ENCODE measurements at regions not wholly inside any gene's neighbourhood (a gene's known extent, or its start where the extent isn't known, plus 50 kb on each side); places are given as distances from the start of the nearest gene placed in this dataset.

GRCh38 chr3:64911138-64911537, 223.3 kb upstream of the ADAMTS9 start:
- no peak overlapping the region for H3K4me3 ChIP-seq (ENCODE audit: low read depth, low read length)
- no peak for DNase-seq
- no peaks in the 10 kb centered on the region for H3K9me3 ChIP-seq (ENCODE audit: severe bottlenecking)
- H3K27me3 ChIP-seq (ENCODE audit: insufficient read depth, low read depth, severe bottlenecking): no peaks in the 10 kb centered on the region
- no peaks in the 10 kb centered on the region for H3K36me3 ChIP-seq
- TF ChIP-seq, protein P1, sequence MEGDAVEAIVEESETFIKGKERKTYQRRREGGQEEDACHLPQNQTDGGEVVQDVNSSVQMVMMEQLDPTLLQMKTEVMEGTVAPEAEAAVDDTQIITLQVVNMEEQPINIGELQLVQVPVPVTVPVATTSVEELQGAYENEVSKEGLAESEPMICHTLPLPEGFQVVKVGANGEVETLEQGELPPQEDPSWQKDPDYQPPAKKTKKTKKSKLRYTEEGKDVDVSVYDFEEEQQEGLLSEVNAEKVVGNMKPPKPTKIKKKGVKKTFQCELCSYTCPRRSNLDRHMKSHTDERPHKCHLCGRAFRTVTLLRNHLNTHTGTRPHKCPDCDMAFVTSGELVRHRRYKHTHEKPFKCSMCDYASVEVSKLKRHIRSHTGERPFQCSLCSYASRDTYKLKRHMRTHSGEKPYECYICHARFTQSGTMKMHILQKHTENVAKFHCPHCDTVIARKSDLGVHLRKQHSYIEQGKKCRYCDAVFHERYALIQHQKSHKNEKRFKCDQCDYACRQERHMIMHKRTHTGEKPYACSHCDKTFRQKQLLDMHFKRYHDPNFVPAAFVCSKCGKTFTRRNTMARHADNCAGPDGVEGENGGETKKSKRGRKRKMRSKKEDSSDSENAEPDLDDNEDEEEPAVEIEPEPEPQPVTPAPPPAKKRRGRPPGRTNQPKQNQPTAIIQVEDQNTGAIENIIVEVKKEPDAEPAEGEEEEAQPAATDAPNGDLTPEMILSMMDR (IDR thresholded peaks at IDR 0.05; ENCODE audit: low read depth, low read length): no peak
- H3K27ac ChIP-seq: no peak overlapping the region

DNA sequence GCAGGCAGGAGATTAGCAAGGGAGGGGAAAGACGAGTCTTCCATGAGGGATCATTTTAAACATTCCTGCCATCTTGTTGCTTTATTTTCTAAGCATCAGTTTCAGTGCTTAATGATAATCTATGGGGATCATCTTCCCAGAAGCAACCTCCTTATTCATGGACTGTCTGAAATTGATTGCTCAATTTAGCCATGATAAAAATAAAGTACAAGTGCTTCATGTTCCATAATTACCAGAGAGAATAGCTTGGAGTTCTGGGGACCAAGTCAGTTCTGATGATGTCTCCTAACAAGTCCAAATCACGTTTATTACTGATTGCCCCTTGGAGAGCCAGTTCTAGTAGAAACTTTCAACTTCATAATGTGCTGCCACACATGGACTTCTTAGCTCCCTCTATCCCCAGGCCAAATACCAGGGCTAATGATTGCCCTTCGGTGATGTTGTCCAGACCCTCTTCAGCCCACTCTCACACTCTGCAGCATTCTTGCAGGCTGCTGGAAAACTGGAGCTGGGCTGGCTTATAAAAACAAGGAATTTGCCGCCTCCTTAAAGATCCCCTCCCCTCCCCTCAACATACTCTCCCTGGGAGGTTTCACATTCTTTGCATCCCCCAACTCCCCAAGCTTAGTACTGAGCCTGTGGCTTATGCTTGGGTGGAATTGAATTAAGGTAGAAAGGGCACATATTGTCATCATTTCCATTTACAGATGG, 222.1 kb upstream of the ADAMTS9 start:
- TF ChIP-seq, protein P1 (IDR thresholded peaks at IDR 0.05; ENCODE audit: low read depth, low read length): no peak
- Histone ChIP-seq H3K9me3 (ENCODE audit: severe bottlenecking) (no peaks in the 10 kb centered on the region), H3K36me3 (no peaks in the 10 kb centered on the region), H3K4me3 (ENCODE audit: low read depth, low read length) (no peak overlapping the region), H3K27ac (no peak overlapping the region), H3K27me3 (ENCODE audit: insufficient read depth, low read depth, severe bottlenecking) (no peaks in the 10 kb centered on the region)
- no peak for DNase-seq

- H3K27ac ChIP-seq: no peak overlapping the region
- TF ChIP-seq, protein P1 (IDR thresholded peaks at IDR 0.05; ENCODE audit: low read depth, low read length): no peak
- no peak overlapping the region for H3K4me3 ChIP-seq (ENCODE audit: low read depth, low read length)
- no peaks in the 10 kb centered on the region for H3K27me3 ChIP-seq (ENCODE audit: insufficient read depth, low read depth, severe bottlenecking)
- DNase-seq: no peak
- no peaks in the 10 kb centered on the region for H3K9me3 ChIP-seq (ENCODE audit: severe bottlenecking)
- H3K36me3 ChIP-seq: no peaks in the 10 kb centered on the region
Observed at GRCh38 chr3:64909011-64909410, 221.2 kb upstream of the ADAMTS9 start.

DNA sequence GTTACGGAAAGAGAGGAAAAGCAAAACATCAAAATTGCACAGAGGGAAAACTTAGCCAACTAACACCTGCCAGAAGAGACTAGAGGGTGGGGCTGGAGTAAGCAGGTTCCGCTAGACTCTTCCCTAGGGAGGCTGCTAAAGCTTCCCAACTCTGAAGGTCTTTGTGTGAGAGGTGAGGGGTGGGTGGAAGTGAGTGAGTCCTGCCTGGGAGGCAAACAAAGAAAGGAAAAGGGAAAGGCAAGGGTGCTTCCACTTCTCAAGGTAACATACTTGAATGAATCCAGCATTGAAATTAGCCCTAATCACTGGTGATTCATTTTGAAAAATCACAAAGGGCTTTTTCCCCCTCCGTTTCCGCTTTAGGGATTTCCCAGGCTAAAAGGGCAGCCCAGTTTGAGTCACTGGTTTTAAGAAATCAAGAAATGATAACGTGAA, 220.5 kb upstream of the ADAMTS9 start:
- TF ChIP-seq, protein P1 (IDR thresholded peaks at IDR 0.05; ENCODE audit: low read depth, low read length): no peak
- Histone ChIP-seq H3K27me3 (ENCODE audit: insufficient read depth, low read depth, severe bottlenecking) (no peaks in the 10 kb centered on the region), H3K4me3 (ENCODE audit: low read depth, low read length) (no peak overlapping the region), H3K27ac (no peak overlapping the region), H3K9me3 (ENCODE audit: severe bottlenecking) (no peaks in the 10 kb centered on the region), H3K36me3 (no peaks in the 10 kb centered on the region)
- DNase-seq: no peak

DNA sequence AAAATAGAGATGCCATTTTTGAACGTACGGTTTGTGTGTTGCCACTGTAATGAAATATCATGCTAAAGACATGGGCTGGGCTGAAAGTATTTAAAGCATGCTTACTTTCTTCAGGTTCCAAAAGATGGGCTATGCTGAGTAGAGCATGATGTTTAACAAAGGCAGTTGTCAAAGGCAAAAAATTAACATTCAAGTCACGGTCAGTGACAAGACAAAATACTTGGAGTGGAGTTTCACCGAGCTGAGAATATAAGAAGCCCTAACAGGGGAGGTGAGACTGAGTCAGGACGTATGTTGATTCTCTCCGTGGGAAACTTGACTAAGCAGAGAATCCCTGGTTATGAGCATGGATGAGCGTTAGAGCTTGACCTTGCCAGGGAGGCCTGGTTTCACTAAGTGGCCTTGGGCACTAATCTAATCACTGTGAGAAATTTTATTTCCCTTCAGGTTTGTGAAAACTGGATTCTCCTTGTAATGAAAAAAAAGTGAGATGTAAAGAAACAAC, 218.2 kb upstream of the ADAMTS9 start:
- no peak for DNase-seq
- TF ChIP-seq, protein P1 (IDR thresholded peaks at IDR 0.05; ENCODE audit: low read depth, low read length): no peak
- H3K36me3 ChIP-seq: no peaks in the 10 kb centered on the region
- H3K27ac ChIP-seq: no peak overlapping the region
- H3K4me3 ChIP-seq (ENCODE audit: low read depth, low read length): no peak overlapping the region
- H3K27me3 ChIP-seq (ENCODE audit: insufficient read depth, low read depth, severe bottlenecking): no peaks in the 10 kb centered on the region
- H3K9me3 ChIP-seq (ENCODE audit: severe bottlenecking): no peaks in the 10 kb centered on the region

DNA sequence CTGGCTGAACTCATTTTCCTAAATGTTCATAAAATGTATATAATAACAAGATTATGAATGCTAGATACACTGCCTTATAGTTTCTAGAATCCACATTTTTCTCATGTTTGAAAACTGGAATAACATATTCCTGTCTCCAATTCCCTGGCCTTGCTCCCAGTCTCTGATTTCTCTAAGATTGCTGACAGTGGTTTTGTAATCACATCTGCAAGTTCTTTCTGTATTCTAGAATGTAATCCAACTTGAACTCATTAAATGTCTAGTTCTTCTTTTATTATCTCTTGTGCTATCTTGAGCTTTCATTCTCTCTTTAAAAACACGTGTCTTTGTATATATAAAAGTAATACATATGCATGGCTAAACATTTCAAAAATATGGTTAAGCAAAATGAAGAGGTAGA, 215.2 kb upstream of the ADAMTS9 start:
- Histone ChIP-seq H3K27me3 (ENCODE audit: insufficient read depth, low read depth, severe bottlenecking) (no peaks in the 10 kb centered on the region), H3K4me3 (ENCODE audit: low read depth, low read length) (no peak overlapping the region), H3K36me3 (no peaks in the 10 kb centered on the region), H3K27ac (no peak overlapping the region), H3K9me3 (ENCODE audit: severe bottlenecking) (no peaks in the 10 kb centered on the region)
- TF ChIP-seq, protein P1 (IDR thresholded peaks at IDR 0.05; ENCODE audit: low read depth, low read length): no peak
- no peak for DNase-seq

Measured in WERI-Rb-1 (cell line).